Ishikawa (cell line): ENCODE measurements at regions not wholly inside any gene's neighbourhood (a gene's known extent, or its start where the extent isn't known, plus 50 kb on each side); places are given as distances from the start of the nearest gene placed in this dataset.

Experiments used
- CEBPB ChIP-seq: IDR thresholded peaks from 2 replicates; pipeline ENCODE4 v1.6.1; 2012
- CREB1 ChIP-seq: IDR thresholded peaks from 2 replicates; pipeline ENCODE4 v1.6.1; 2012; ENCODE audit warnings: low read depth
- EP300 ChIP-seq: IDR thresholded peaks from 2 replicates; pipeline ENCODE4 v1.6.1; 2012; ENCODE audit warnings: borderline replicate concordance
- MAX ChIP-seq: IDR thresholded peaks from 2 replicates; pipeline ENCODE4 v1.6.1; 2012
- NFIC ChIP-seq: IDR thresholded peaks from 2 replicates; pipeline ENCODE4 v1.6.1; 2012
- RAD21 ChIP-seq: IDR thresholded peaks from 2 replicates; pipeline ENCODE4 v1.6.1; 2012; ENCODE audit warnings: low read depth
- REST ChIP-seq: IDR thresholded peaks from 2 replicates; pipeline ENCODE4 v1.6.1; 2012; ENCODE audit warnings: low read depth, mild to moderate bottlenecking
- TAF1 ChIP-seq: IDR thresholded peaks from 2 replicates; pipeline ENCODE4 v1.6.1; 2012; ENCODE audit warnings: low read depth, mild to moderate bottlenecking
- TEAD4 ChIP-seq: IDR thresholded peaks from 2 replicates; pipeline ENCODE4 v1.6.1; 2012
- ZBTB7A ChIP-seq: IDR thresholded peaks from 2 replicates; pipeline ENCODE4 v1.6.1; 2012; ENCODE audit warnings: low read depth
- TF ChIP-seq, protein P1 (sequence below): IDR thresholded peaks from 2 replicates; pipeline ENCODE4 v1.6.1; 2012

DNA sequence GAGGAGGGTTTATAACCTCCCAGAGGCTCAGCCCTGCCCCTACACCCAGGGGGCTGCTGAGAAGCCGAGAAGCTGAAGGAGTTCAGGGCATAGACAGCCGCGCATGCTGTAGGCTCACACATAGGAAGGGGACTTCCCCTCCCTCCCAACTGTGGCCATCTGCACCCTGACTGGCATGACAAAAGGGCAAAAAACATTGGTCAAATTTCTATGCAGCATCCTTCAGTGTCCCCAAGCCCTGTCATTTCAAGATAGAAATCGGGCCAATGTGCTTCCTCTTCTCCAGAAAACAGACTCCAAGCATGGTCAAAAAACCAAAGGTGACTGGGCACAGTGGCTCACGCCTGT, 55.9 kb upstream of the MYL10 start:
- no peak for TF ChIP-seq MAX
- TF ChIP-seq EP300, result no peak
- no peak for TF ChIP-seq CREB1
- TF ChIP-seq TAF1, result no peak
- no peak for TF ChIP-seq RAD21
- TF ChIP-seq TEAD4, result no peak
- TF ChIP-seq, protein P1, sequence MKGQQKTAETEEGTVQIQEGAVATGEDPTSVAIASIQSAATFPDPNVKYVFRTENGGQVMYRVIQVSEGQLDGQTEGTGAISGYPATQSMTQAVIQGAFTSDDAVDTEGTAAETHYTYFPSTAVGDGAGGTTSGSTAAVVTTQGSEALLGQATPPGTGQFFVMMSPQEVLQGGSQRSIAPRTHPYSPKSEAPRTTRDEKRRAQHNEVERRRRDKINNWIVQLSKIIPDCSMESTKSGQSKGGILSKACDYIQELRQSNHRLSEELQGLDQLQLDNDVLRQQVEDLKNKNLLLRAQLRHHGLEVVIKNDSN, result no peak
- TF ChIP-seq NFIC, result no peak
- TF ChIP-seq CEBPB, result no peak
- TF ChIP-seq ZBTB7A, result no peak
- TF ChIP-seq REST, result no peak
